ENCODE measurements at regions not wholly inside any gene's neighbourhood (a gene's known extent, or its start where the extent isn't known, plus 50 kb on each side); places are given as distances from the start of the nearest gene placed in this dataset.

DNA sequence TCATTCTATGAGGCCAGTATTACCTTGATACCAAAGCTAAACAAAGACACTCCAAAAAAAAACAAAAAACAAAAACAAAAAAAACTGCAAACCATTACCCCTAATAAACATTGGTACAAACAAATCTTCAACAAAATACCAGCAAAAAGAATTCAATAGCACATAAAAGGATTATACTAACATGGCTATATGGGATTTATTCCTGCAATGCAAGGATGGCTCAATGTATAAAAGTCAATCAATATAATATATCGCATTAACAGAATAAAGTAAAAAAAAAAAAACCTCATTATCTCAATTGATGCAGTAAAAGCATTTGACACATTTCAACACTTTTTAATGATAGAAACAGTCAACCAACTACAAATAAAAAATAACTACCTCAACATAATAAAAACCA, 233.3 kb upstream of the NFE2L3 start:
- TF ChIP-seq POLR2A (IDR thresholded peaks at IDR 0.05) (no peak), CTCF (IDR thresholded peaks at IDR 0.05) (no peak)

All from testis (tissue), 2 donors.